ENCODE measurements at regions not wholly inside any gene's neighbourhood (a gene's known extent, or its start where the extent isn't known, plus 50 kb on each side); places are given as distances from the start of the nearest gene placed in this dataset.

DNA sequence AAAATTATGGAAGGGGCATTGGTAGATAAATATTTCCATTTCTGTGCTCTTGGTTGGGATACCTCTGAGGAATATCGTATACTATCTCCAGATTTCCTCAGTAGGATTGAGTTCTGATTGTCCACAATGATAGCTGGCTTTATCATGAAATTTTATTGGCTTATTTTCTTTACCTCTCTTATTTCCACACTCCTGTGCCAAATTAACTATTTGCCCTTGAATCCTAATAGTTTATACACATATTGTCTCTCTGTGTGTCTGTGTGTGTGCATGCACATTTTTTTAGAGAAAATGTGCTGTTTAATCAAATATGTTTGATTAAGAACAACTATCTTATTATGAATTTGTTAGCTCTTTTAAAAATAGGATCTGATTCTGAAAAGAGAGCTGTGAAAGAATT, 271.6 kb downstream of the DTHD1 start:
- TF ChIP-seq POLR2A (IDR thresholded peaks at IDR 0.05) (no peak), CTCF (IDR thresholded peaks at IDR 0.05) (no peak)
